ENCODE measurements at regions not wholly inside any gene's neighbourhood (a gene's known extent, or its start where the extent isn't known, plus 50 kb on each side); places are given as distances from the start of the nearest gene placed in this dataset.

DNA sequence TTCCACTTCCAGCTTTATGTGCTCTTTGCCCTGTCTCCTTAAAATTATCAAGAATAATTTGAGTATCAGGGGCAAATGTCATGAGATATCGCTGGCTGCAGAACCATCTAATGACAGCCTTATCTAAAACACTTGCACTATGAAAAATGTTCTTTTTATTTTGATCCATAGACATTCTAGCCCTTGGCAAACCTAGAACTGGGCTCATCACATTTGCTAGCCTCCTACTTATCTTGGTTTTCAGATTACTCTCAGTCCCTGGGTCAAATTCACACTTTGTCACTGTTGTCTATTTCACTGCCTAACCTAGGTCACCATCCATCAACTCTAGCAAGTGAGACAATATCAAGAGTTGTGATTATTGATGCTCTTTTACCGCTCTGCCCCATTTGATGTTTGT, 59.9 kb upstream of the IPO9 start:
- peaks cover 6% of the 10 kb centered on the region for H3K9me3 Mint-ChIP-seq
- H3K27me3 Mint-ChIP-seq: no peaks in the 10 kb centered on the region
- no peak overlapping the region for H3K4me3 Mint-ChIP-seq
- no peak for ATAC-seq
- H3K36me3 Mint-ChIP-seq: peaks cover 10% of the 10 kb centered on the region
- no peak overlapping the region for H3K27ac Mint-ChIP-seq
- no peaks in the 10 kb centered on the region for H3K4me1 Mint-ChIP-seq

DNA sequence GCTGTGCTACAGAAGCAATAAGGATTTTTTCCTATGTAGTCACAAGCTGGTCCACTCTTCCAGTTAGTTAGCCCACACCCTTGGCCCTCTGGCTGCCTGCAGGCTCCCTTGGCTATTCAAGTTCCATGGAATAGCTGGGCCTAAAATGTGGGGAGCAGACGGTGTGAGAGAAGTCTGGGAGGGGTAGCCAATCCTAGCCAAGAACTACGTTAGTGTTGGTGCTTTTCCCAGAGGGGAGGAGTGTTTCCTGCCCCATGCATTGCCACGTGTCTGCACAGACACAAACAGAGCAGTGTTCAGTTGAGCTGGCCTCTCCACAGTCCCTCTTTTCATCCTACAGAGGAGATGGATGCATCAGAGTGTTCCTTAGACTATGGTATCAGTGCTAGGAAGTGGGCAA, 59.0 kb upstream of the IPO9 start:
- Mint-ChIP-seq H3K4me3 (no peak overlapping the region), H3K36me3 (peaks cover 10% of the 10 kb centered on the region), H3K4me1 (no peaks in the 10 kb centered on the region), H3K9me3 (peaks cover 6% of the 10 kb centered on the region), H3K27me3 (no peaks in the 10 kb centered on the region), H3K27ac (no peak overlapping the region)
- no peak for ATAC-seq

GRCh38 chr1:201771466-201771865, 57.5 kb upstream of the IPO9 start:
- H3K9me3 Mint-ChIP-seq: peaks cover 6% of the 10 kb centered on the region
- H3K4me1 Mint-ChIP-seq: no peaks in the 10 kb centered on the region
- no peak overlapping the region for H3K27ac Mint-ChIP-seq
- ATAC-seq: no peak
- H3K27me3 Mint-ChIP-seq: no peaks in the 10 kb centered on the region
- H3K36me3 Mint-ChIP-seq: peaks cover 10% of the 10 kb centered on the region
- no peak overlapping the region for H3K4me3 Mint-ChIP-seq

DNA sequence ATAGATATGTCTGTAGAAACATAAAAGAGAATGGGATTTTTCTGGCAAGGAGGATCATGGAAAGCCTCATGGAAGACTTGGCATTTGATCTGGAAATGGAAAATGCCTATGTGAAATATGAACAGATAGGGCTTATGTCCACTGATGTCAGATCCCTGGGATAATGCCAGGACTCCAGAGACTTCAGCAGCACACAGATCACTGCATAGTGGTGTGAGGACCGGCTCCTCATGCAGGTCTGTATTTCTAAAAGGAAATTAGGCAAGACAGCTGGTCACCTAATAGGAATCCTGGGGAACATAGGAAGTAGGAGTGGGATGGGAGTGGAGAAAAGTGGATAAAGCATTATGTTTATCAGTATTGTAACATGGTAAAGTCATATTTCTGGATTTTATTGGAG, 56.8 kb upstream of the IPO9 start:
- Mint-ChIP-seq H3K36me3 (peaks cover 10% of the 10 kb centered on the region), H3K4me3 (no peak overlapping the region), H3K27ac (no peak overlapping the region), H3K9me3 (peaks cover 6% of the 10 kb centered on the region), H3K27me3 (no peaks in the 10 kb centered on the region), H3K4me1 (no peaks in the 10 kb centered on the region)
- no peak for ATAC-seq

DNA sequence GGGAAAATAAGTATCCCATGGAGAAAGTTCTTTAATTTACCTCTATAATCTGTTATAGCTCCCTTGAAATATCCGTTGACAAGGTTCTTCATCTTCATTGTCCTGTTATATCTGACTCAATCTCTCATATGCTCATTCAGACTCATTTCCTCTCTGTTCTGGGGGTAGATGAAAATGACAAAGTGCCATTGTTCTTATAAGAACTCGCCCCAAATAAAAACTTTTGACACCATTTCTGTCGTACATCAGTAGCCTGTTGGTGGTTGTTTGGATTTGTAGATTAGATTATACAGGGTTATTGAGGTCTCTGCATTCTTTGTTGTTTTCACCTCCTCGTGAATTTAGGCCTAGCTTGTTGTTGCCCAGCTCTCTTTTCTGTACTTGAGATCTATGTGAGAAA, 55.2 kb upstream of the IPO9 start:
- Mint-ChIP-seq H3K27ac (no peak overlapping the region), H3K4me3 (no peak overlapping the region), H3K27me3 (no peaks in the 10 kb centered on the region), H3K9me3 (peaks cover 6% of the 10 kb centered on the region), H3K4me1 (no peaks in the 10 kb centered on the region), H3K36me3 (peaks cover 10% of the 10 kb centered on the region)
- no peak for ATAC-seq

- H3K9me3 Mint-ChIP-seq: peaks cover 6% of the 10 kb centered on the region
- ATAC-seq: no peak
- H3K27ac Mint-ChIP-seq: no peak overlapping the region
- no peaks in the 10 kb centered on the region for H3K4me1 Mint-ChIP-seq
- peaks cover 10% of the 10 kb centered on the region for H3K36me3 Mint-ChIP-seq
- H3K27me3 Mint-ChIP-seq: no peaks in the 10 kb centered on the region
- H3K4me3 Mint-ChIP-seq: no peak overlapping the region
These were observed 54.6 kb upstream of the IPO9 start for GRCh38 chr1:201774224-201774982.

DNA sequence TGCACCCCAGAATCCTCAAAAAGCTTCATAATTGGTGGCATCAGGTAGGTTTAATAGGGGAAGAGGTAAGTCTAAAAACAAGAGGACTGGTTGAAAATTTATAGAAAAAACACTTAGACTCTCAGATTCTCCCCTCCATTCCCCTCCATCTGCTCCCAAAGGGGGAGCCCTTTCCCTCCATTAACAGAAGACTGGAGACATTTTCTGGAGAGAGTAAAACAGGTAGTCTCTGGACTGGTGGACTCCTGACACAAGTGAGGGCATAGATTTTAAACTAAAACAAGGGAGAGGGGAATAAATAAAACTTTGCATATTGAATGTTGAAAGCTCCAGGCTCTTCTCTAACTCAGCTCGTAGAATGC, 54.0 kb upstream of the IPO9 start:
- Mint-ChIP-seq H3K27ac (no peak overlapping the region), H3K27me3 (no peaks in the 10 kb centered on the region), H3K4me1 (no peaks in the 10 kb centered on the region), H3K9me3 (peaks cover 5% of the 10 kb centered on the region), H3K4me3 (no peak overlapping the region), H3K36me3 (peaks cover 9% of the 10 kb centered on the region)
- no peak for ATAC-seq

GRCh38 chr1:201775380-201775779, 53.6 kb upstream of the IPO9 start:
- peaks cover 1% of the 10 kb centered on the region for H3K9me3 Mint-ChIP-seq
- no peak for ATAC-seq
- H3K27me3 Mint-ChIP-seq: no peaks in the 10 kb centered on the region
- H3K27ac Mint-ChIP-seq: no peak overlapping the region
- peaks cover 5% of the 10 kb centered on the region for H3K36me3 Mint-ChIP-seq
- H3K4me3 Mint-ChIP-seq: no peak overlapping the region
- H3K4me1 Mint-ChIP-seq: no peaks in the 10 kb centered on the region

GRCh38 chr1:201778279-201779065, 50.5 kb upstream of the IPO9 start:
- no peak for ATAC-seq
- Mint-ChIP-seq H3K4me3 (no peak overlapping the region), H3K4me1 (no peaks in the 10 kb centered on the region), H3K27me3 (no peaks in the 10 kb centered on the region), H3K9me3 (no peaks in the 10 kb centered on the region), H3K27ac (no peak overlapping the region), H3K36me3 (no peaks in the 10 kb centered on the region)
